Panc1 (cell line): ENCODE measurements at regions not wholly inside any gene's neighbourhood (a gene's known extent, or its start where the extent isn't known, plus 50 kb on each side); places are given as distances from the start of the nearest gene placed in this dataset.

Source experiments
- ATAC-seq: fragments of 200-7000 bp; cut with Tn5 transposase; 2 replicates; pipeline ENCODE4 v1.9.1; 2020; ENCODE audit warnings: mild to moderate bottlenecking, moderate library complexity
- BruUV-seq: library from RNA; stranded (reverse); fragments of 400-500 nt; replicated peaks from 2 replicates; lab custom pipeline; 2021; lab: Mats Ljungman, UMichigan
- CTCF ChIA-PET: fragments of 300-600 bp; sonication (Branson Sonifier 250); formaldehyde crosslinking; loops from one replicate; lab custom pipeline; 2022; ENCODE audit warnings: antibody characterized with exemption; lab: Charles Lee
- POLR2A ChIA-PET: fragments of 300-600 bp; sonication (Branson Sonifier 250); formaldehyde crosslinking; loops from one replicate; lab custom pipeline; 2022; ENCODE audit warnings: antibody characterized with exemption; lab: Charles Lee
- DNase-seq: peaks from one replicate; pipeline ENCODE4 v3.0.0-alpha.2; 2010; ENCODE audit warnings: low read depth, low spot score
- H3K27ac ChIP-seq: 2 replicates; pipeline ENCODE4 v1.5.1; 2011; ENCODE audit warnings: mild to moderate bottlenecking, low read length, inconsistent platforms
- H3K27me3 ChIP-seq: fragments of 200-500 bp; sonication (Bioruptor generic); 2 replicates; pipeline ENCODE4 v1.6.0; 2014; ENCODE audit warnings: low read length, inconsistent platforms; ENCODE audit not compliant: control insufficient read depth, insufficient read depth
- H3K36me3 ChIP-seq: fragments of 200-500 bp; sonication (Bioruptor generic); 2 replicates; pipeline ENCODE4 v1.5.1; 2014; ENCODE audit warnings: inconsistent platforms, mild to moderate bottlenecking, low read length, moderate library complexity; ENCODE audit not compliant: control insufficient read depth, insufficient read depth
- H3K4me1 ChIP-seq: 2 replicates; pipeline ENCODE4 v1.5.1; 2011; ENCODE audit warnings: inconsistent platforms, mild to moderate bottlenecking, low read length, moderate library complexity; ENCODE audit not compliant: control insufficient read depth, insufficient read depth
- H3K4me3 ChIP-seq, 2 experiments: 2 replicates each; pipeline ENCODE4 v1.5.1; 2011 to 2012; ENCODE audit warnings: low read depth in 2 of 2, low read length in 2 of 2, mild to moderate bottlenecking in 2 of 2, inconsistent platforms in 1 of 2, moderate library complexity in 1 of 2
- H3K9me3 ChIP-seq: fragments of 200-500 bp; sonication (Bioruptor generic); 2 replicates; pipeline ENCODE4 v1.5.1; 2014; ENCODE audit warnings: low read depth, mild to moderate bottlenecking, inconsistent platforms, low read length, moderate library complexity; ENCODE audit not compliant: control insufficient read depth, insufficient read depth
- POLR2AphosphoS5 ChIP-seq: IDR thresholded peaks from 2 replicates; pipeline ENCODE4 v1.6.1; 2012; ENCODE audit warnings: mild to moderate bottlenecking, low read depth, low read length, moderate library complexity
- SIN3A ChIP-seq: IDR thresholded peaks from 2 replicates; pipeline ENCODE4 v1.6.1; 2012; ENCODE audit warnings: low read depth, mild to moderate bottlenecking, low read length, moderate library complexity, borderline replicate concordance; ENCODE audit not compliant: insufficient read depth
- TCF7L2 ChIP-seq: IDR thresholded peaks from 2 replicates; pipeline ENCODE4 v1.6.1; 2011; ENCODE audit warnings: mild to moderate bottlenecking, low read depth, low read length, inconsistent platforms
- in situ Hi-C: cut with HindIII; loops from 2 replicates; pipeline ENCODE4 v1.10.0; 2016; ENCODE audit warnings: low sequenced_read_pairs, low pct_unique_long_range_greater_than_20kb
- intact Hi-C: fragments of 100-400 bp; cut with micrococcal nuclease; formaldehyde crosslinking; loops from one replicate; pipeline ENCODE4 v1.10.0; 2022; ENCODE audit not compliant: unreplicated experiment
- TF ChIP-seq, protein P1 (sequence below): fragments of 450-650 bp; IDR thresholded peaks from 2 replicates; pipeline ENCODE4 v1.5.1; 2017; ENCODE audit warnings: mild to moderate bottlenecking
- TF ChIP-seq, protein P2 (sequence below), 2 experiments: IDR thresholded peaks; 2 replicates each; pipeline ENCODE4 v1.6.1; 2011 to 2012; ENCODE audit warnings: low read depth in 2 of 2, control low read depth in 1 of 2, low read length in 1 of 2, mild to moderate bottlenecking in 1 of 2, moderate library complexity in 1 of 2; ENCODE audit not compliant: insufficient read depth in 1 of 2

DNA sequence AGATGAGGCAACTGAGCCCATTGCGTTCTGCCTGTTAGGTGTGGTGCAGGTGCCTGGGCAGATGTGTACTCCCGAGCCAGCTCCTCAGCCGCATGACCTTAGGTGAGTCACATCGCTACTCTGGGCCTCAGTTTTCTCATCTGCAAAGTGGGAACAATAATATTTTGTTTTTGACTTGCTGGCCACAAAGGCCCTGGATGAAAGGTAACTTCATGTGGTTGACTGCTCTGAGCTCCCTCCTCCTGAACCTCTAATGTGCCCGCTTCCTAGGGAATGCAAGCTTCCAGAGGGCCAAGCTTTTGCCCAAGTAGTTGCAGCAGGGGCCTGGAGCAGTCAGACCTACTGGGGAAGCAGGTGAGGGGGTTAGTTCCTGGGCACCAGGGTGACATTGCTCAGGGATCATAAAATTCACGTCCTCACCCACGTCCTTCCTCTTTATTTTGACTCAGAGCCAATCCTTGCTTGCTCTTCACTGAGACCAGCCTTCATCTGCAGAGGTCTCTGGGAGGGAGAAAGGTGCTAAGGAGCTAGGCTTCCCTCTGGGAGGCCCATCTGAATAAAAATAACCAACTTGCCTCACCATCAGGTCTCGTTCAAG lies 149.0 kb upstream of the TLE3 start:
- no peak for DNase-seq
- BruUV-seq = no TSS peak
- H3K36me3 ChIP-seq = no peaks in the 10 kb centered on the region
- no peaks in the 10 kb centered on the region for H3K27me3 ChIP-seq
- intact Hi-C loops = no loop called here
- H3K9me3 ChIP-seq = no peaks in the 10 kb centered on the region
- CTCF ChIA-PET = no interaction called here
- H3K27ac ChIP-seq = peak overlapping the region; percentile 34; the same call in 1 of the 2 replicates
- in situ Hi-C loops = no loop called here
- no peak for TF ChIP-seq POLR2AphosphoS5
- TF ChIP-seq, protein P1, sequence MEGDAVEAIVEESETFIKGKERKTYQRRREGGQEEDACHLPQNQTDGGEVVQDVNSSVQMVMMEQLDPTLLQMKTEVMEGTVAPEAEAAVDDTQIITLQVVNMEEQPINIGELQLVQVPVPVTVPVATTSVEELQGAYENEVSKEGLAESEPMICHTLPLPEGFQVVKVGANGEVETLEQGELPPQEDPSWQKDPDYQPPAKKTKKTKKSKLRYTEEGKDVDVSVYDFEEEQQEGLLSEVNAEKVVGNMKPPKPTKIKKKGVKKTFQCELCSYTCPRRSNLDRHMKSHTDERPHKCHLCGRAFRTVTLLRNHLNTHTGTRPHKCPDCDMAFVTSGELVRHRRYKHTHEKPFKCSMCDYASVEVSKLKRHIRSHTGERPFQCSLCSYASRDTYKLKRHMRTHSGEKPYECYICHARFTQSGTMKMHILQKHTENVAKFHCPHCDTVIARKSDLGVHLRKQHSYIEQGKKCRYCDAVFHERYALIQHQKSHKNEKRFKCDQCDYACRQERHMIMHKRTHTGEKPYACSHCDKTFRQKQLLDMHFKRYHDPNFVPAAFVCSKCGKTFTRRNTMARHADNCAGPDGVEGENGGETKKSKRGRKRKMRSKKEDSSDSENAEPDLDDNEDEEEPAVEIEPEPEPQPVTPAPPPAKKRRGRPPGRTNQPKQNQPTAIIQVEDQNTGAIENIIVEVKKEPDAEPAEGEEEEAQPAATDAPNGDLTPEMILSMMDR = no peak
- TF ChIP-seq SIN3A = no peak
- TF ChIP-seq, protein P2, sequence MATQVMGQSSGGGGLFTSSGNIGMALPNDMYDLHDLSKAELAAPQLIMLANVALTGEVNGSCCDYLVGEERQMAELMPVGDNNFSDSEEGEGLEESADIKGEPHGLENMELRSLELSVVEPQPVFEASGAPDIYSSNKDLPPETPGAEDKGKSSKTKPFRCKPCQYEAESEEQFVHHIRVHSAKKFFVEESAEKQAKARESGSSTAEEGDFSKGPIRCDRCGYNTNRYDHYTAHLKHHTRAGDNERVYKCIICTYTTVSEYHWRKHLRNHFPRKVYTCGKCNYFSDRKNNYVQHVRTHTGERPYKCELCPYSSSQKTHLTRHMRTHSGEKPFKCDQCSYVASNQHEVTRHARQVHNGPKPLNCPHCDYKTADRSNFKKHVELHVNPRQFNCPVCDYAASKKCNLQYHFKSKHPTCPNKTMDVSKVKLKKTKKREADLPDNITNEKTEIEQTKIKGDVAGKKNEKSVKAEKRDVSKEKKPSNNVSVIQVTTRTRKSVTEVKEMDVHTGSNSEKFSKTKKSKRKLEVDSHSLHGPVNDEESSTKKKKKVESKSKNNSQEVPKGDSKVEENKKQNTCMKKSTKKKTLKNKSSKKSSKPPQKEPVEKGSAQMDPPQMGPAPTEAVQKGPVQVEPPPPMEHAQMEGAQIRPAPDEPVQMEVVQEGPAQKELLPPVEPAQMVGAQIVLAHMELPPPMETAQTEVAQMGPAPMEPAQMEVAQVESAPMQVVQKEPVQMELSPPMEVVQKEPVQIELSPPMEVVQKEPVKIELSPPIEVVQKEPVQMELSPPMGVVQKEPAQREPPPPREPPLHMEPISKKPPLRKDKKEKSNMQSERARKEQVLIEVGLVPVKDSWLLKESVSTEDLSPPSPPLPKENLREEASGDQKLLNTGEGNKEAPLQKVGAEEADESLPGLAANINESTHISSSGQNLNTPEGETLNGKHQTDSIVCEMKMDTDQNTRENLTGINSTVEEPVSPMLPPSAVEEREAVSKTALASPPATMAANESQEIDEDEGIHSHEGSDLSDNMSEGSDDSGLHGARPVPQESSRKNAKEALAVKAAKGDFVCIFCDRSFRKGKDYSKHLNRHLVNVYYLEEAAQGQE (IDR thresholded peaks at IDR 0.05; ENCODE audit: insufficient read depth in 1 of 2, low read depth in 2 of 2, low read length in 1 of 2) = no peak
- TF ChIP-seq TCF7L2 = no peak
- H3K4me1 ChIP-seq = peaks cover 14% of the 10 kb centered on the region
- ATAC-seq = no peak
- H3K4me3 ChIP-seq = no peak overlapping the region
- POLR2A ChIA-PET = no interaction called here

DNA sequence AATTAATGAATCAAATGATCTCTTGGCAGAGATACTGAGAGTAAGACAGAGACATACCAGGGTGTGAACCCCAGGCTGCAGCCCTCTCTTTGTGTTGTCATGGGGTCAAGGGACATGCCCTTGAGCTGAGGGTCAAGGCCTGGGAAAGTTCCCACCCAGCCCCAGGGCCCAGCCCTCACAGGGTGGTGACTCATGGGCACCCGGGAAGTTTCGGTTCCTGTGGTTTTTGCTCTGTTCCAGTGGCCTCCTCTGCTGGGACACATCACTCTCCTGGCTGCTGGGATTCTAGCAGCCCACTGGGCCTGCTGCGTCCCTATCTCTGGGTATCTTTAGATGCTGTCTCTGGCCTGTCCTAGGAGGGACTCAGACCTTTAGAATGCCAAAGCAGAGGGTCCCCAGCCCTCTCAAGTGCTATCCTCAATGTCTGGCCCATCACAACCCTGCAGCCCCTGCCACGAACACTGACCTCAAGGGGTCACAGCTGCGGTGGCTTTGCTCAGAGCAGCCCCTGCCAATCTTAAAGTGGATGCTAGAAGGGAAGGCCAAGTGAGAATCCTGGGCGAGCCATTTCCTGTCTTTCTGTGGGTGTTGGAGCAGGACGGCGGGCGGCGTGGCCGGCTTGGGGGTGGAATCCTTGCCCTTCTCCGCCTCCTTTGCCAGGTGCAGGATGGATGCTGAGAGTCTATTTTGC lies 148.4 kb upstream of the TLE3 start:
- DNase-seq = no peak
- Histone ChIP-seq H3K27me3 (no peaks in the 10 kb centered on the region), H3K4me3 (no peak overlapping the region), H3K36me3 (no peaks in the 10 kb centered on the region), H3K9me3 (no peaks in the 10 kb centered on the region), H3K27ac (no peak overlapping the region), H3K4me1 (peaks cover 14% of the 10 kb centered on the region)
- in situ Hi-C loops (no loop called here), intact Hi-C loops (no loop called here)
- ATAC-seq = peak; percentile 86
- no TSS peak for BruUV-seq
- ChIA-PET POLR2A (no interaction called here), CTCF (interaction anchor here (0.7 kb wide), 1 partner anchor 212 kb away, joined by 6 read pairs; no protein-coding TSS in a partner anchor)
- TF ChIP-seq, protein P2 (IDR thresholded peaks at IDR 0.05; ENCODE audit: insufficient read depth in 1 of 2, low read depth in 2 of 2, low read length in 1 of 2) = no peak
- TF ChIP-seq POLR2AphosphoS5 (no peak), SIN3A (no peak), TCF7L2 (no peak)
- TF ChIP-seq, protein P1 = no peak
